Endothelial cell of umbilical vein (primary cell): ENCODE measurements at regions not wholly inside any gene's neighbourhood (a gene's known extent, or its start where the extent isn't known, plus 50 kb on each side); places are given as distances from the start of the nearest gene placed in this dataset.

Experiments
- BruUV-seq: library from RNA; stranded (reverse); fragments of 400-500 nt; replicated peaks from 2 replicates; lab custom pipeline; 2021; lab: Mats Ljungman, UMichigan
- CTCF ChIA-PET: fragments of 300-600, 350-600 bp; sonication (Branson Sonifier 250); formaldehyde crosslinking; loops from one replicate; lab custom pipeline; 2021; ENCODE audit warnings: antibody characterized with exemption, inconsistent platforms; lab: Charles Lee
- POLR2A ChIA-PET: fragments of 300-600, 350-600 bp; sonication (Branson Sonifier 250); formaldehyde crosslinking; loops from one replicate; lab custom pipeline; 2021; ENCODE audit warnings: antibody characterized with exemption, inconsistent platforms; lab: Charles Lee
- DNase-seq: peaks from one replicate; pipeline ENCODE4 v3.0.0-alpha.2; 2011; ENCODE audit warnings: low read depth, low spot score
- FAIRE-seq: peaks from 2 replicates; lab custom pipeline; 2011; peaks lifted over from hg19 to GRCh38; lab: Jason Lieb, UNC
- H2AFZ ChIP-seq: 2 replicates; pipeline ENCODE4 v1.6.0; 2012; ENCODE audit warnings: low read depth, low read length, control low read depth, inconsistent platforms
- H3K27ac ChIP-seq: 2 replicates; pipeline ENCODE4 v1.5.1; 2011; ENCODE audit warnings: low read depth, mild to moderate bottlenecking, control low read depth, low read length, moderate library complexity; ENCODE audit not compliant: insufficient read depth
- H3K27me3 ChIP-seq, 2 experiments: 2 replicates each; pipeline versions ENCODE4 v1.6.0 to v1.6.1; 2011; ENCODE audit warnings: low read length in 2 of 2, mixed read lengths in 1 of 2; ENCODE audit not compliant: control insufficient read depth in 2 of 2, insufficient read depth in 2 of 2
- H3K36me3 ChIP-seq, 2 experiments: 2 replicates in 1 of 2; 3 replicates in 1 of 2; pipeline ENCODE4 v1.5.1; 2011; ENCODE audit warnings: low read length in 2 of 2, mild to moderate bottlenecking in 1 of 2, moderate library complexity in 1 of 2; ENCODE audit not compliant: control insufficient read depth in 2 of 2, insufficient read depth in 2 of 2; ENCODE audit errors: extremely low read depth in 1 of 2
- H3K4me1 ChIP-seq: 3 replicates; pipeline ENCODE4 v1.5.1; 2011; ENCODE audit warnings: mild to moderate bottlenecking, low read length; ENCODE audit not compliant: control insufficient read depth, insufficient read depth; ENCODE audit errors: extremely low read depth
- H3K4me2 ChIP-seq: 2 replicates; pipeline ENCODE4 v1.6.1; 2011; ENCODE audit warnings: low read length, control low read depth, mixed read lengths; ENCODE audit not compliant: insufficient read depth
- H3K4me3 ChIP-seq, 3 experiments: fragments of 200-600 bp in 1 of 3; sonication (generic), shearing (Covaris generic) in 1 of 3; replicated peaks in 1 of 3; 2 replicates each; pipeline ENCODE4 v1.5.1; 2011 to 2016; ENCODE audit warnings: control low read depth in 3 of 3, low read length in 3 of 3, mild to moderate bottlenecking in 2 of 3, inconsistent platforms in 1 of 3, low read depth in 1 of 3, moderate library complexity in 1 of 3; ENCODE audit not compliant: insufficient read depth in 1 of 3
- H3K79me2 ChIP-seq: 2 replicates; pipeline ENCODE4 v1.6.0; 2012; ENCODE audit warnings: low read length, inconsistent platforms; ENCODE audit not compliant: control insufficient read depth, insufficient read depth
- H3K9ac ChIP-seq: replicated peaks from 2 replicates; pipeline ENCODE3; 2011; ENCODE audit warnings: low read length, control low read depth; ENCODE audit not compliant: insufficient read depth; ENCODE audit errors: extremely low read depth
- H3K9me1 ChIP-seq: replicated peaks from 3 replicates; pipeline ENCODE4 v1.6.0; 2011; ENCODE audit warnings: mild to moderate bottlenecking, low read length; ENCODE audit not compliant: control insufficient read depth, insufficient read depth; ENCODE audit errors: extremely low read depth
- H3K9me3 ChIP-seq: replicated peaks from 2 replicates; pipeline ENCODE4 v1.5.1; 2012; ENCODE audit warnings: low read length, inconsistent platforms; ENCODE audit not compliant: control insufficient read depth, insufficient read depth
- H4K20me1 ChIP-seq: replicated peaks from 2 replicates; pipeline ENCODE3; 2011; ENCODE audit warnings: mild to moderate bottlenecking, low read length; ENCODE audit not compliant: control insufficient read depth, insufficient read depth; ENCODE audit errors: extremely low read depth
- CTCF ChIP-seq, 2 donors: IDR thresholded peaks; 1 replicate in 1 of 2; 2 replicates in 1 of 2; pipeline ENCODE4 v1.5.1; 2011; ENCODE audit warnings: low read length in 2 of 2, mild to moderate bottlenecking in 2 of 2, moderate library complexity in 2 of 2, control low read depth in 1 of 2, inconsistent platforms in 1 of 2, low read depth in 1 of 2; ENCODE audit not compliant: insufficient read depth in 1 of 2; ENCODE audit errors: extremely low read depth in 1 of 2
- EZH2 ChIP-seq: IDR thresholded peaks from 2 replicates; pipeline ENCODE4 v1.6.1; 2012; ENCODE audit warnings: borderline replicate concordance, low read depth, mild to moderate bottlenecking, moderate library complexity, low read length, inconsistent platforms; ENCODE audit not compliant: severe bottlenecking
- FOS ChIP-seq: IDR thresholded peaks from 2 replicates; pipeline ENCODE4 v1.6.1; 2011; ENCODE audit warnings: mild to moderate bottlenecking, low read length, moderate library complexity, borderline replicate concordance; ENCODE audit not compliant: insufficient read depth
- GATA2 ChIP-seq: IDR thresholded peaks from 2 replicates; pipeline ENCODE4 v1.7.0; 2011; ENCODE audit warnings: low read depth, mild to moderate bottlenecking, moderate library complexity, mixed read lengths, low read length; ENCODE audit not compliant: insufficient read length, insufficient read depth
- JUN ChIP-seq: IDR thresholded peaks from 2 replicates; pipeline ENCODE4 v1.6.1; 2011; ENCODE audit warnings: borderline replicate concordance, low read depth; ENCODE audit not compliant: insufficient read length, insufficient read depth
- MAX ChIP-seq: IDR thresholded peaks from 2 replicates; pipeline ENCODE4 v1.6.1; 2011; ENCODE audit not compliant: insufficient read depth, insufficient read length
- MYC ChIP-seq: IDR thresholded peaks from one replicate; pipeline ENCODE4 v1.6.1; 2011; ENCODE audit warnings: mild to moderate bottlenecking, low read depth, low read length
- dilution Hi-C: fragments of 300-500 bp; cut with MboI; formaldehyde crosslinking; loops from one replicate; pipeline ENCODE4 v1.15.0; 2019; ENCODE audit warnings: low sequenced_read_pairs; ENCODE audit not compliant: extremely low pct_ligation_motif_present
- intact Hi-C: fragments of 100-400 bp; cut with micrococcal nuclease; formaldehyde crosslinking; loops from one replicate; pipeline ENCODE4 v1.10.0; 2022

- no TSS peak for BruUV-seq
- dilution Hi-C loops, result no loop called here
- FAIRE-seq (no peak), DNase-seq (peak; percentile 24)
- no peak overlapping the region for H3K9ac ChIP-seq
- POLR2A ChIA-PET, result no interaction called here
- H3K9me3 ChIP-seq, result no peaks in the 10 kb centered on the region
- no peaks in the 10 kb centered on the region for H3K36me3 ChIP-seq
- TF ChIP-seq MAX, result no peak
- TF ChIP-seq FOS, result no peak
- TF ChIP-seq MYC, result no peak
- TF ChIP-seq CTCF (IDR thresholded peaks at IDR 0.05; ENCODE audit: extremely low read depth in 1 of 2, insufficient read depth in 1 of 2, low read depth in 1 of 2, low read length in 2 of 2), result peak; percentile 20 to 28
- no peak for TF ChIP-seq EZH2
- TF ChIP-seq GATA2, result no peak
- TF ChIP-seq JUN, result no peak
- H3K4me1 ChIP-seq, result peaks cover 4% of the 10 kb centered on the region
- H3K4me2 ChIP-seq, result no peak overlapping the region
- no peaks in the 10 kb centered on the region for H3K79me2 ChIP-seq
- H3K4me3 ChIP-seq, result no peak overlapping the region
- H3K27ac ChIP-seq, result no peak overlapping the region
- intact Hi-C loops, result loop anchor here (1.0 to 2.0 kb wide), 3 partner anchors 53 to 334 kb away; no protein-coding TSS in a partner anchor
- H3K27me3 ChIP-seq, result peaks cover 0 to 2% of the 10 kb centered on the region in 2 experiments
- H2AFZ ChIP-seq, result peak overlapping the region; percentile 17
- CTCF ChIA-PET, result interaction anchor here (0.6 to 4.3 kb wide), 13 partner anchors 14 to 376 kb away, joined by 3 to 26 read pairs (median 4); partner anchors contain the start of gene RIOK3
- H3K9me1 ChIP-seq, result no peaks in the 10 kb centered on the region
- no peaks in the 10 kb centered on the region for H4K20me1 ChIP-seq
Observed at GRCh38 chr18:23077493-23078256, 57.6 kb upstream of the CABLES1 start.
